ES-I3 (cell line): ENCODE measurements at regions not wholly inside any gene's neighbourhood (a gene's known extent, or its start where the extent isn't known, plus 50 kb on each side); places are given as distances from the start of the nearest gene placed in this dataset.

ENCODE experiments used
- H3K36me3 ChIP-seq: 2 replicates; pipeline ENCODE4 v1.6.1; 2013; ENCODE audit warnings: mild to moderate bottlenecking, low read length, control low read depth, moderate library complexity; ENCODE audit not compliant: insufficient read depth
- H3K4me1 ChIP-seq: 2 replicates; pipeline ENCODE4 v1.6.1; 2013; ENCODE audit warnings: mild to moderate bottlenecking, control low read depth, low read length; ENCODE audit not compliant: insufficient read depth
- H3K9ac ChIP-seq: 2 replicates; pipeline ENCODE4 v1.6.1; 2013; ENCODE audit warnings: low read depth, mild to moderate bottlenecking, low read length, moderate library complexity
- H3K9me3 ChIP-seq: 2 replicates; pipeline ENCODE4 v1.6.1; 2013; ENCODE audit warnings: mild to moderate bottlenecking, low read length, moderate library complexity; ENCODE audit not compliant: control insufficient read depth, insufficient read depth

DNA sequence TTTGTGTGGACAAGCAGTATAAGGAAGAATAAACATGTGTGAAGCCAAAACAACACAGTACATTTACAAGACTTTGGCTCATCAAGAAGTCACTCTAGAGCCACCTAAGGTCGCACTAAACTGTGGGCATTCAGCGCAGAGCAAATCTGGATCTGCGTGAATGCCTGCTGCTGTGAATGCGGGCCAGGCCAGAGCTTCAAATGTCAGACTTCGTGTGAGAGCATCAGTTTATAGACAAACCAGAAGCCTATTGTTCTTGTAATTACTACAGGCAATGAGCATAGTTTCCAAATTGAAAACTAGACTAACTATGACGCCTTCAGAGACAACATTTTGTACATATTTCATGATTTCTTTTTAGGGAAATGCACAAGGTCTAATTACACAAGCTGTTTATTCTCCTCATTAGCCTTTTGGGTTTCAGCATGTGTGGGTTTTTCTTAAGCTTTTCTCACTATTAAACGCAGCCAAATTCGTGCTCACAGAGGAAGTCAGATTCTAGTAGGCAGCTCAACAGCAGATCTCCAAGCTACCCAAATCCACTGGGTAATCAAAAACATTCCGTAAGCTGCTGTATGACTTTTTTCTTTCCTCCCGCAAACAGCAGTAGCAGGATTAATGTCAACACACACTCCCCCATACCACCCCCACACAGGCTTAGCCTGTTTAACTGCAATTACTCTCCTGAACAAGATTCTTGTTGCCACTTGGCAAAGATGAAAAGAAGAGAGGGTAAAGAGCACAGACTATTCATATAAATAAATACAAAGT is 84.5 kb upstream of the SETMAR start:
- no peaks in the 10 kb centered on the region for H3K4me1 ChIP-seq
- H3K36me3 ChIP-seq: no peaks in the 10 kb centered on the region
- H3K9me3 ChIP-seq: no peaks in the 10 kb centered on the region
- no peak overlapping the region for H3K9ac ChIP-seq

DNA sequence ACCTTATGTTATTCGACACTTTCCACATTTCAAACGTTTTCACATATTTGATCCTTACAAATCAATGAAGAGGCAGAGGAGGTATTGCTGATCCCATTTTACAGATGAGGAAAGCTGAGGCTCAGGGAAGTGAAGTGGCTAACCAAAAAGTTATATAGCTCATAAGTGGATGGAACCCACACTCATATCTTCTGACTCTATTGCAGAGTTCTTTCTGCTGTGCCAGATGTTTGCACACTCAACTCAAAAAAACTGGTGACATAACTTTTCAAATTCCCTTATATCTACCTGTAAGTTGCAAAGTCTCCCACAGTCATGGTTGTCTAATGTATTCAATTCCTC is 84.0 kb upstream of the SETMAR start:
- H3K9me3 ChIP-seq: no peaks in the 10 kb centered on the region
- no peaks in the 10 kb centered on the region for H3K4me1 ChIP-seq
- no peaks in the 10 kb centered on the region for H3K36me3 ChIP-seq
- no peak overlapping the region for H3K9ac ChIP-seq

DNA sequence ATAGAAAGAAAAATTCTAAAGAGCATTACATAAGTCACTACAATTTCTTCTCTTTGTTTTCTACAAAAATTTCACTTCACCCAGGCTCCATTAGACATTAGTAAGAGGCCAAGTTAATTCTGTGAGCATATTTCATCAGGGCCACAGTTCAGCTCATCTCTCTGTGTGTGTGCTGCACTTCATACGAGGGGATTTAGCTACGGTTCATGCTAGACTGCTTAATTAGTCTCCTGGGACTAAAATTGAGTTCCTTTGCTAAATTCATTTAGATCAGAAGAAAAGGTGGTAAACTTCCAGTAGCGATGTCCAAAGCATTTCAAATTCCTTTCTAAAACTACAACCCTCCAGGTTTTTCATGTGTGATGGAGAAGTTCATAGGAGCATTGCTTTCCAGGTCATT is 83.1 kb upstream of the SETMAR start:
- Histone ChIP-seq H3K9ac (no peak overlapping the region), H3K36me3 (no peaks in the 10 kb centered on the region), H3K4me1 (no peaks in the 10 kb centered on the region), H3K9me3 (no peaks in the 10 kb centered on the region)

DNA sequence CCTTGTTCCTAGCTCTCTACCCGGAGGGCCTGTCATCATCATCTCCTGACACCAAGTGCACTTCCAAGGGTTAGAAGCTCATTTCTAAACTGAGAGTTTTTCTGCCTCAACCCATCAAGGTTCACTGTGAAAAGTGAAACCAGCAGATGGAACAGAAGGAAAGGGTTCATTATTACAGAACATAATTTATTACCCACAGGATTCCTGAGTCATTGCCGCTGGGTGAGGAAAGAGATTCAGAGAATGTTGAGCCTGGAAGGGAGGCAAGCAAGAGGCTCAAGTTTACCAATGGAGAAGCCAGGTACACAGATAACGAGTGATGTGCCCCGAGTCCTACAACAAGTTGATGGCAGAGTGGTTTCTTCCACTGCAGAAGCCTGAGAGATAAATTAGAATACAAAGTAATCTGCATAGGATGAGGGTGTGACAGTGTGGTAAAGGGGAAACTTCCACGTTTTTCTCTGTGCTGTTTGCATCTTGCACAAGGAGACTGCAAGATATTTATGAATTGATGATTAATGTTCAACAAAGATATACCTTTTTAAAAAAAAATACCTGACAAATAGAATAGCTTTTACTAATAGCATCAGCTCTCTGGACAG is 80.5 kb upstream of the SETMAR start:
- no peaks in the 10 kb centered on the region for H3K4me1 ChIP-seq
- no peaks in the 10 kb centered on the region for H3K9me3 ChIP-seq
- no peak overlapping the region for H3K9ac ChIP-seq
- no peaks in the 10 kb centered on the region for H3K36me3 ChIP-seq

DNA sequence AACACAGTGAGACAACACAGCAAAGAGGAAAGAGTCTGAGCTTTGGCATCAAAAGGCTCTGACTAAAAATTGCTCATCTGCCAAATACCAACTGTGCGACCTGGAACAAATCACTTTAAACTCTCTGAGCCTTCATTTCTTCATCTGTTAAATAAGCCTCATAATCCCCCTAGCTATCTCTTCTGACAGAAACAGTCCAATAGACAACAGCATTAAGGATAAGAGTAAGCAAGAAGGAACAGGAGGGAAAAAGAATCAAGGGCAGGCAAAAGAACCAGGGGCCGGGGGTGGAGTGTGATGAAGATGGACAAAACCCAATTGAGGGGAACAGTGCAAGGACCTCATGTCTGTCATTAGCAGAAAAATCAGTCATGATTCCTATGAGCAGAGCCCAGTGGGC is 79.4 kb upstream of the SETMAR start:
- Histone ChIP-seq H3K9ac (no peak overlapping the region), H3K4me1 (no peaks in the 10 kb centered on the region), H3K36me3 (no peaks in the 10 kb centered on the region), H3K9me3 (no peaks in the 10 kb centered on the region)

DNA sequence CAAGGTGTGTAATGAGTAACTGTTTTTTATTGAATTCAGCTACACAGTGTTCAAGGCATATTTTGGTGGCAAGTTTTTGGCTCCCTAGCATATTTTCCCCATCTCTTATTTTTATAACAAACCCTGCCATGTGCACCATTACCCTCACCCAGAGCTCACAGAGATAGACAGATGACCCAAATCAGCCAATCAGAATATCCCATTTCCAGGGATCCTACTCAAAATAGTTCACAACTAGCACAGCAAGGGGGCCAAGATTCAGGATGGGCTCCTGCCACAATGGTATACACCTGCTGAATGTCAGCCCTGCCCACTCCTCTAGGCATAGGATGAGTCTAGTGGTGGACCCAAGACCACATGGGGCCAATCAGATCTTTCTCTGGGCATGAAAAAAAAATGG is 78.8 kb upstream of the SETMAR start:
- no peaks in the 10 kb centered on the region for H3K4me1 ChIP-seq
- H3K36me3 ChIP-seq: no peaks in the 10 kb centered on the region
- H3K9ac ChIP-seq: no peak overlapping the region
- H3K9me3 ChIP-seq: no peaks in the 10 kb centered on the region

DNA sequence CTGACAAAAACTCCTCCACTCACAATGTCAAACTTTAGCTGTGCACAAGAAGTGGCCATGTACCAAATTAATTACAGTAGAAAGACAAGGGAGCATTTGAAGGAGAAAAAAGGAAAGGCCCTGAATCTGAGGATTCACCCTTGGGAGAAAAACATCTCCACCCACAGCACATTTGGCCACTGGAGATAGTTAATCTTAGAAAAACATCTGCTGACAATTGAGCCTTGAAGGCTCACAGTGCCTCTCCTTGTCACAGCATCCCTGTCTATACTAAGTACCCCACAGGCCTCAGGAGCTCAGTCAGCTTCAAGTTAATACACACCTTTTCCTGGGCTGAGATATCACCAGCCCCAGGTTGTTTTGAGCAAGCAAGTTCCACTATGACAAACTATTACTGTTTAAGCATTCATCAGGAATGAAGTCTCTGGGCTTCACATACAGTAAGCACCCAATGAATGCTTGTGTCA is 78.1 kb upstream of the SETMAR start:
- Histone ChIP-seq H3K36me3 (no peaks in the 10 kb centered on the region), H3K9me3 (no peaks in the 10 kb centered on the region), H3K4me1 (no peaks in the 10 kb centered on the region)

DNA sequence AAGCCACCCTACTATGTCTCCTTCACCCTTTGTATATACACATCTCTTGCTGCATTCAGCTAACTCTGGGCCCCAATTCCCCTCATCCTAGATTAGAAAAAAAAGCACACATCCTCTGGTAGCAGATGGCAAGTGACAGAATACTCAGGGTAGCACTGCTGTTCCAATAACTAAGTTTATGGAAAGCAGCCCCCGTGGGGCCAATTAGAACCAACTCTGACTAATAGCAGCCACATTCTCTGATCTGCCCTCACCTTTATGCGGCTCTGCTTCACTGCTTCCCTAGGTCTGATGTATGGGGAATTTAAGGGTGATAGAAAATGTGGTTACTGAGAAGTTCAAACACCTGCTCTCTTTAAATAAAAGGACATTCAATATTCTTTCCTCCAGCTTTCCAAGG is 74.9 kb upstream of the SETMAR start:
- Histone ChIP-seq H3K9me3 (no peaks in the 10 kb centered on the region), H3K9ac (no peak overlapping the region), H3K4me1 (no peaks in the 10 kb centered on the region), H3K36me3 (no peaks in the 10 kb centered on the region)

More for the DNA sequence above, 78.1 kb upstream of the SETMAR start:
- no peak overlapping the region for H3K9ac ChIP-seq

DNA sequence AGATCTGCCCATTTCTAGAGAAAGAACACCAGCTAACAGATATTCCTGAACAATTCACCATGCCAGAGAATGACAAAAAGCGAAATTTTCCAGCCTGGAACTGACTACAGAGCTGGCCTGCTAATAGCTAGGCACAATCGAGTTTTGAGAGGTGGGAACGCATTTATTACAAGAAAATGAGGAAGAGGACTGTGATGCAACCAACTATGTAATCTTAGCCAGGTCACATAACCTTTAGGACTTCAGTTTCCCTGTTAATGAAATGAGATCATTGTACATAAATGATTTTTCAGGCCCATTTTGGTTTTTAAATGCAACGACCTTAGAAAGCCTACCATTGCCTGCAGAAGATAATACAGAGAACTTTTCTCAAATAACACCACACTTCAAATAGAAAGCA is 72.1 kb upstream of the SETMAR start:
- H3K9ac ChIP-seq: no peak overlapping the region
- no peaks in the 10 kb centered on the region for H3K36me3 ChIP-seq
- H3K9me3 ChIP-seq: no peaks in the 10 kb centered on the region
- no peaks in the 10 kb centered on the region for H3K4me1 ChIP-seq

DNA sequence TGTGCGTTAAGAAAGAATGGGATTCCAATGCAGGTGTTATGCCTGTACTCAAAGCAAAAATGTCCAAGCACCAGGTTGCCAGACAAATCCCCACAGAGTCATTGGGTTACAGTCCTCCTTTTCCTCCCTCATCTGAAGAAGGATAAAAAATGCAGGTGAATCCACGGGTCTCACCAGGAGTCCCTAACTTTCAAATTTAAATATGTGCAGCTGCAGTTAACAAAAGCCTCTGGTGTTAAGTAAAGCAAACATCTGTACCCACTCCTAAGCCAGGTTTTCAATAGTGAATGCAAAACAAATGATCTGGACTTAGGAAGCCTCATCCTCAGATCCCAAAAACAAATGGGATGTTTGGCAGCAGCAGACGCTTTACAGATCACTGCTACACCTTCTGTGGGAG is 70.4 kb upstream of the SETMAR start:
- Histone ChIP-seq H3K36me3 (no peaks in the 10 kb centered on the region), H3K9ac (no peak overlapping the region), H3K4me1 (no peaks in the 10 kb centered on the region), H3K9me3 (no peaks in the 10 kb centered on the region)

DNA sequence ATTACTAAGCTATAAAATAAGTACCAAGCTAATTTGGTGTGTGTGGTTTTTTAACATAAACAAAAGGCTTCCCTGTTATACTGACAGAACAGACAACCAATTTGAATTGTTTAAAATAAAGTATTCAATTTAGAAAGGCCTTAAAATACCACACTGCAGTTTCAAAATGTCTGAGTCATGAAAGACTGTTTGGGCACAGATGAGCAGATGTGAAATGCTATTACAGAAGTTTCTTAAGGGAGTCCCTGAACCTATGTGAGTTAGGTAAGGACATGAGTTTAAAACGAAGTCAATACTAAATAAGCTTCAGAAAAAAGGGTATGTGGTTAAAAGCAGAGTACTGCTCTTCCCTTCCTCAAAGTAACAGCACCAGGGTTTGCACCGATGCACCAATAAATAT is 69.7 kb upstream of the SETMAR start:
- Histone ChIP-seq H3K9me3 (no peaks in the 10 kb centered on the region), H3K36me3 (no peaks in the 10 kb centered on the region), H3K9ac (no peak overlapping the region), H3K4me1 (no peaks in the 10 kb centered on the region)

DNA sequence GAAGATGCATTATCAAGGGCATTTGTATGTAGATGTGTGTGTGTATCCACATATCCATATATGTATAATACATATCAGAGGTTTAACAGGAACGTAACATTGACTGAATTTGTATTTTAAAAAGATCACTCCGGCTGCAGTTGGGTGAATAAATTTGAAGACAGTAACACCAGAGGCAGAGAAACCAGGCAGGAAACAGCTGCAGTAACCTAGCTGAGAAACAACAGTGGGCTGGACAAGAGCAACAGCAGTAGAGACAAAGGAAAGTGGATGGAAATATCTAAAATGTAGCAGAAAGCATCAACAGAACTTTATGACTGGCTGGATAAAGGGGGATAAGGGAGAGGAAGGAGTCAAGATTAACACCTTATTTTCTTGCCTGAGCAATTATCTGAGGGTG is 68.3 kb upstream of the SETMAR start:
- no peak overlapping the region for H3K9ac ChIP-seq
- no peaks in the 10 kb centered on the region for H3K36me3 ChIP-seq
- H3K4me1 ChIP-seq: no peaks in the 10 kb centered on the region
- no peaks in the 10 kb centered on the region for H3K9me3 ChIP-seq

DNA sequence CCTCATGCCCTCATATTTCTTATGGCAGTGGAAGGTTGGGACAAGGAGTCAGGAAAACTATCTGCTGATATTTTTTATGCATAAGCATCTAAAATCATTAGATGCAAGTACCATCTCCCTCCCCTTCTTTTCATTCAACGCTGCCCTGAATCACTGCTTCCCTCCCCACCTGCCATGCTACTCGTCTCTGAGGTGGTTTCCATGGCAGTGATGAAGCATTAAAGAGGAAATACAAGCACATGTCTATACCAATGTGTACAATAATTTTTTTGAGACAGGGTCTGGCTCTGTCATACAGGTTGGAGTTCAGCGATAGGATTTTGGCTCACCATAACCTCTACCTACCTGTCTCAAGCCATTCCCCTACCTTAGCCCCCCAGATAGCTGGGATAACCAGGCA is 67.5 kb upstream of the SETMAR start:
- Histone ChIP-seq H3K36me3 (no peaks in the 10 kb centered on the region), H3K9ac (no peak overlapping the region), H3K4me1 (no peaks in the 10 kb centered on the region), H3K9me3 (no peaks in the 10 kb centered on the region)

DNA sequence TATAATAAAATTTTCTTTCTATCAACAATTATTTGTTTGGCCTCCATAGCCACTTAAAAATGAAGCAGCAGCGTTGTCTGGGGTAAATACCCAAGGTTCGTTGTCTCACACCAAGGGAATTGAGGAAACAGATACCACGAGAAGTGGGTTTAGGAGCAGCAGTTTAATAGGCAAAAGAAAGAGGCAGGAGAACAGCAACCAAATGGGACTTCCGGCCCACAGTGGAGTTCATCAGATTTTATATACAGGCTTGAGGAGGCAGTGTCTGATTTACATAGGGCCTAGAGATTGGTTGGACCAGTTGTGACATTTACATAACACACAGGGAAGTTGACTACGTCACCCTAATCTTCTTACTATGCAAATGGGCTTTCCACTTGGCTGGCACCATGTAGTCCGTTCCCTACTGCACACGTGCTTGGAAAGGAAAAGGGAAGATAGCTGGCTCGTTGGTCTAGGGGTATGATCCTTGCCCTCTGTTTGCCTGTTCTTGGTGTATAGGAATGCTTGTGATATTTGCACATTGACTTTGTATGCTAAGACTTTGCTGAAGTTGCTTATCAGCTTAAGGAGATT is 61.5 kb upstream of the SETMAR start:
- Histone ChIP-seq H3K36me3 (no peaks in the 10 kb centered on the region), H3K9ac (no peak overlapping the region), H3K4me1 (0 out of 2 replicates have a peak, but pooled peaks cover 3% of the 10 kb centered on the region), H3K9me3 (no peaks in the 10 kb centered on the region)

DNA sequence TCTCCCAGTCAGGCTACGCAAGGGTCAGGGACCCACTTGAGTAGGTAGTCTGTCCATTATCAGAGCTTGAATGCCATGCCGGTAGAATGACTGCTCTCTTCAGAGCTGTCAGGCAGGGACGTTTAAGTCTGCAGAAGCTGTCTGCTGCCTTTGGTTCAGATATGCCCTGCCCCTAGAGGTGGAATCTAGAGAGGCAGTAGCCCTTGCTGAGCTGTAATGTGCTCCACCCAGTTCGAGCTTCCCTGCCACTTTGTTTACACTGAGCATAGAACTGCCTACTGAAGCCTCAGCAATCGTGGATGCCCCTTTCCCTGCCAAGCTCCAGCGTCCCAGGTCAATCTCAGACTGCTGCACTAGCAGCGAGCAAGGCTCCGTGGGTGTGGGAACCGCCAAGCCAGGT is 57.5 kb upstream of the SETMAR start:
- Histone ChIP-seq H3K9ac (no peak overlapping the region; the same call in 1 of the 2 replicates), H3K36me3 (no peaks in the 10 kb centered on the region), H3K9me3 (no peaks in the 10 kb centered on the region), H3K4me1 (0 out of 2 replicates have a peak, but pooled peaks cover 3% of the 10 kb centered on the region)
